Thoracic aorta (tissue), 2 donors: ENCODE measurements at regions not wholly inside any gene's neighbourhood (a gene's known extent, or its start where the extent isn't known, plus 50 kb on each side); places are given as distances from the start of the nearest gene placed in this dataset.

Experiments
- ATAC-seq: fragments of 150-250 bp; one replicate; pipeline ENCODE4 v1.8.0; 2017; ENCODE audit warnings: low read depth; ENCODE audit not compliant: insufficient number of reproducible peaks, low FRiP score
- DNase-seq: peaks from one replicate; pipeline ENCODE4 v3.0.0-alpha.2; 2020; ENCODE audit warnings: low spot score
- H3K27ac ChIP-seq, 2 donors: fragments of 200-600 bp; sonication (generic); 1 replicate in 1 of 2; 2 replicates in 1 of 2; pipeline ENCODE4 v1.5.1; 2016; ENCODE audit warnings: mild to moderate bottlenecking in 2 of 2, moderate library complexity in 2 of 2
- H3K27me3 ChIP-seq: fragments of 200-600 bp; sonication (generic); replicated peaks from 2 replicates; pipeline ENCODE4 v1.6.0; 2016; ENCODE audit warnings: mild to moderate bottlenecking; ENCODE audit not compliant: insufficient read depth
- H3K36me3 ChIP-seq: fragments of 200-600 bp; sonication (generic); one replicate; pipeline ENCODE4 v1.5.1; 2016
- H3K4me1 ChIP-seq, 2 donors: fragments of 200-600 bp; sonication (generic); 1 replicate in 1 of 2; 2 replicates in 1 of 2; pipeline versions ENCODE4 v1.5.1 to v1.6.0; 2016; ENCODE audit warnings: low read depth in 2 of 2, mild to moderate bottlenecking in 1 of 2; ENCODE audit not compliant: control insufficient read depth in 1 of 2
- H3K4me3 ChIP-seq: fragments of 200-600 bp; sonication (generic); 2 replicates; pipeline ENCODE4 v1.5.1; 2016; ENCODE audit warnings: mild to moderate bottlenecking
- H3K9me3 ChIP-seq: fragments of 200-600 bp; sonication (generic); 2 replicates; pipeline ENCODE4 v1.5.1; 2016
- CTCF ChIP-seq: fragments of 200-600 bp; sonication (generic); IDR thresholded peaks from one replicate; pipeline ENCODE4 v1.5.1; 2019; ENCODE audit warnings: antibody characterized with exemption

GRCh38 chr2:126306539-126306938, 349.4 kb upstream of the GYPC start:
- H3K4me3 ChIP-seq: no peak overlapping the region
- no peak for ATAC-seq

GRCh38 chr2:126307740-126308139, 348.2 kb upstream of the GYPC start:
- ATAC-seq: no peak
- DNase-seq: no peak
- no peak for TF ChIP-seq CTCF

More at GRCh38 chr2:126306539-126306938, 349.4 kb upstream of the GYPC start:
- no peaks in the 10 kb centered on the region for H3K36me3 ChIP-seq
- TF ChIP-seq CTCF: no peak
- H3K27ac ChIP-seq: no peak overlapping the region
- no peaks in the 10 kb centered on the region for H3K4me1 ChIP-seq
- DNase-seq: no peak
- no peaks in the 10 kb centered on the region for H3K9me3 ChIP-seq
- H3K27me3 ChIP-seq: no peaks in the 10 kb centered on the region

GRCh38 chr2:126309185-126309584, 346.8 kb upstream of the GYPC start:
- ATAC-seq: no peak
- no peaks in the 10 kb centered on the region for H3K36me3 ChIP-seq
- DNase-seq: no peak
- H3K27me3 ChIP-seq: no peaks in the 10 kb centered on the region
- H3K4me3 ChIP-seq: no peak overlapping the region
- TF ChIP-seq CTCF: no peak
- no peak overlapping the region for H3K27ac ChIP-seq
- no peaks in the 10 kb centered on the region for H3K4me1 ChIP-seq
- H3K9me3 ChIP-seq: no peaks in the 10 kb centered on the region

More at GRCh38 chr2:126307740-126308139, 348.2 kb upstream of the GYPC start:
- Histone ChIP-seq H3K4me3 (no peak overlapping the region), H3K36me3 (no peaks in the 10 kb centered on the region), H3K27me3 (no peaks in the 10 kb centered on the region), H3K27ac (no peak overlapping the region), H3K9me3 (no peaks in the 10 kb centered on the region), H3K4me1 (no peaks in the 10 kb centered on the region)

- H3K27me3 ChIP-seq: no peaks in the 10 kb centered on the region
- no peak overlapping the region for H3K27ac ChIP-seq
- no peaks in the 10 kb centered on the region for H3K4me1 ChIP-seq
- H3K36me3 ChIP-seq: no peaks in the 10 kb centered on the region
- H3K4me3 ChIP-seq: no peak overlapping the region
- H3K9me3 ChIP-seq: no peaks in the 10 kb centered on the region
- no peak for TF ChIP-seq CTCF
- DNase-seq (no peak), ATAC-seq (no peak)
Observed at GRCh38 chr2:126312579-126312978, 343.4 kb upstream of the GYPC start.

- DNase-seq (no peak), ATAC-seq (no peak)
- H3K9me3 ChIP-seq: no peaks in the 10 kb centered on the region
- H3K4me3 ChIP-seq: no peak overlapping the region
- H3K27ac ChIP-seq: no peak overlapping the region
- TF ChIP-seq CTCF: no peak
- H3K4me1 ChIP-seq: no peaks in the 10 kb centered on the region
- no peaks in the 10 kb centered on the region for H3K36me3 ChIP-seq
- no peaks in the 10 kb centered on the region for H3K27me3 ChIP-seq
Observed at GRCh38 chr2:126315828-126316227, 340.1 kb upstream of the GYPC start.
